Mesodermal cell (in vitro differentiated cells): ENCODE measurements at regions not wholly inside any gene's neighbourhood (a gene's known extent, or its start where the extent isn't known, plus 50 kb on each side); places are given as distances from the start of the nearest gene placed in this dataset.
"Not testable (repeated sequence)": the region's sequence is repeated elsewhere in the genome, so short reads cannot be mapped to it uniquely, and the experiment has no call there.

Experiments used
- H3K27ac ChIP-seq: 2 replicates; pipeline ENCODE4 v1.7.0; 2013; ENCODE audit warnings: mild to moderate bottlenecking, low read depth, low read length, moderate library complexity; ENCODE audit not compliant: severe bottlenecking
- H3K36me3 ChIP-seq: 2 replicates; pipeline ENCODE4 v1.7.1; 2013; ENCODE audit warnings: mild to moderate bottlenecking, low read length, moderate library complexity; ENCODE audit not compliant: control insufficient read depth, insufficient read depth
- H3K4me1 ChIP-seq: one replicate; pipeline ENCODE4 v1.7.1; 2013; ENCODE audit warnings: mild to moderate bottlenecking, low read length; ENCODE audit not compliant: insufficient read depth, control insufficient read depth, poor library complexity, severe bottlenecking
- H3K4me3 ChIP-seq: 2 replicates; pipeline ENCODE4 v1.7.0; 2013; ENCODE audit warnings: low read length, control low read depth, mild to moderate bottlenecking; ENCODE audit not compliant: insufficient read depth, poor library complexity, severe bottlenecking; ENCODE audit errors: extremely low read depth
- H3K9me3 ChIP-seq: 2 replicates; pipeline ENCODE4 v1.7.1; 2013; ENCODE audit warnings: mild to moderate bottlenecking, low read length, moderate library complexity; ENCODE audit not compliant: control insufficient read depth
- WGBS, 2 experiments: methylation state at CpG; one replicate each; pipeline ENCODE4 v1.1.5; 2013; ENCODE audit warnings: missing lambda C conversion rate in 2 of 2; ENCODE audit not compliant: insufficient coverage in 2 of 2; 5-methylcytosine and 5-hydroxymethylcytosine counted together

GRCh38 chr7:46108272-46108671 lies 187.2 kb upstream of the IGFBP3 start:
- WGBS, 2 experiments: 83 to 93% methylated on average over 5 to 7 of the region's 7 CpGs
- H3K4me3 ChIP-seq: no peak overlapping the region
- no peaks in the 10 kb centered on the region for H3K9me3 ChIP-seq
- H3K36me3 ChIP-seq: no peaks in the 10 kb centered on the region
- H3K27ac ChIP-seq: no peak overlapping the region
- H3K4me1 ChIP-seq: no peaks in the 10 kb centered on the region

GRCh38 chr7:46107610-46108217 lies 186.6 kb upstream of the IGFBP3 start:
- Histone ChIP-seq H3K36me3 (no peaks in the 10 kb centered on the region), H3K9me3 (no peaks in the 10 kb centered on the region), H3K4me1 (no peaks in the 10 kb centered on the region), H3K4me3 (no peak overlapping the region), H3K27ac (no peak overlapping the region)
- WGBS, 2 experiments: 67 to 85% methylated on average over 3 to 4 of the region's 7 CpGs

DNA sequence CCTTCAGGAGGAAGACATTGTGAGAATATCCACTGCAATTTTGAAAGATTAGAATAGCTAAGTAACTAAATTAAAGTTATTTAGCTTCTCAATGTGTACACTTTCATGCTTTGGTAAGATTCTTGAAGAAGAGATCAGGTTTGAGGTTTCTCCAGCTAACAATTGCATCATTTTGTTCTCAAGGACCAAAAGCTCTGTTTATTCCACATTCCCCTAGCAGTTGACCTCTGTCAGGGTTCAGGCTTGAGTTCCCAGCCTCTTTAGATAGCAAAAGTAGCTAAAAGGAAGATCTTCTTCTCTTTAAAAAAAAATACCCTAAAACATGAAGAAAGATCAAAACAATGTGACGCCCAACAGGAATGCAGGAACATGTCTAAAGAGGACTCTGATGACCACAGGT lies 179.4 kb upstream of the IGFBP3 start:
- no peaks in the 10 kb centered on the region for H3K36me3 ChIP-seq
- H3K27ac ChIP-seq: no peak overlapping the region
- H3K4me1 ChIP-seq: peaks cover 8% of the 10 kb centered on the region
- H3K9me3 ChIP-seq: no peaks in the 10 kb centered on the region
- H3K4me3 ChIP-seq: no peak overlapping the region
- 80% methylated on average over 1 of the region's 1 CpG; no CpG with 5 or more reads in 1 of the 2 experiments for WGBS, 2 experiments

DNA sequence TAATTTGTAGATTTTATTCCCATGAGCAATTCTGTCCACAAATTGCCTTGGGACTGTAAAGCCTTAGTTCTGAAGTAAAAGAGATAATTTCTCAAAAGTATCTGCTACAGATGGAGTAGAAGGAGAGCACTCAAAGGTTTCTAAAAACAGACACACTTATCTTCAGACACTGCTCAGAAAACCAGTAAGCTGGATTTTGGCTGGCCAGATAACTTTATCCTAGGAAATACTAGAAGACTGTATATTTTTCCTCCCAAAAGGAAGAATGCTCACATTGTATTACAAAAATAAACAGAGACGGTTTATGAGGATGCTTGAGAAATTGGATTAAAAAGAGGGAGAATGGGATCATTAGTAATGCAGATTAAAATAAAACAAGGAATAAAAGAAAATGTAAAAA lies 178.0 kb upstream of the IGFBP3 start:
- Histone ChIP-seq H3K9me3 (no peaks in the 10 kb centered on the region), H3K36me3 (no peaks in the 10 kb centered on the region), H3K4me1 (peaks cover 8% of the 10 kb centered on the region), H3K27ac (no peak overlapping the region), H3K4me3 (no peak overlapping the region)
- WGBS, 2 experiments: no CpG with 5 or more reads among the region's 1 CpG

DNA sequence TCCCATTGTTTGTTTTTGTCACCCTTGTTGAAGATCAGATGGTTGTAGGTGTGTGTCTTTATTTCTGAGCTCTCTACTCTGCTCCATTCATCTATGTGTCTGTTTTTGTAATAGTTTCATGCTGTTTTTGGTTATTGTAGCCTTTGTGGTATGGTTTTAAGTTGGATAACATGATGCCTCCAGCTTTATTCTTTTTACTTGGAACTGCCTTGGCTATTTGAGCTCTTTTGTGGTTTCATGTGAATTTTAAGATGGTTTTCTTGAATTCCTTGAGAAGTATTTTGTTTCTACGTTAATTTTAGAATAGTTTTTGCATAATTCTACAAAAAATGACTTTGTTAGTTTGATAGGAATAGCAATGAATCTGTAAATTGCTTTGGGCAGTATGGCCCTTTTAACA lies 170.0 kb upstream of the IGFBP3 start:
- no peaks in the 10 kb centered on the region for H3K36me3 ChIP-seq
- no CpG with 5 or more reads among the region's 1 CpG for WGBS, 2 experiments
- H3K9me3 ChIP-seq: no peaks in the 10 kb centered on the region
- H3K4me3 ChIP-seq: no peak overlapping the region
- no peaks in the 10 kb centered on the region for H3K4me1 ChIP-seq
- H3K27ac ChIP-seq: no peak overlapping the region

GRCh38 chr7:46089281-46089680 lies 168.2 kb upstream of the IGFBP3 start:
- no CpG with 5 or more reads among the region's 1 CpG for WGBS, 2 experiments
- Histone ChIP-seq H3K9me3 (no peaks in the 10 kb centered on the region), H3K36me3 (no peaks in the 10 kb centered on the region), H3K4me1 (no peaks in the 10 kb centered on the region), H3K27ac (no peak overlapping the region), H3K4me3 (no peak overlapping the region)

DNA sequence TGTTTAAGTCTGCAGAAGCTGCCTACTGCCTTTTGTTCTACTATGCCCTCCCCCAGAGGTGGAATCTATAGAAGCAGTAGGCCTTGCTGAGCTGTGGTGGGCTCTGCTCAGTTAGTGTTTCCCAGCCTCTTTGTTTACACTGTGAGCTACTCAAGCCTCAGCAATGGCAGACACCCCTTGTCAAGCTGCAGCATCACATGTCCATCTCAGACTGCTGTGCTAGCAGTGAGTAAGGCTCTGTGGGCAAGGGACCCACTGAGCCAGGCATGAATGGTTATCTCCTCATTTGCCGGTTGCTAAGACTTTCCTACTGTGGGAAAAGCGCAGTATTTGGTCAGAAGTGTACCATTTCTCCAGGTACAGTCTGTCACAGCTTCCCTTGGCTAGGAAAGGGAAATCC lies 167.4 kb upstream of the IGFBP3 start:
- H3K27ac ChIP-seq, H3K4me3 ChIP-seq, H3K4me1 ChIP-seq, H3K9me3 ChIP-seq, H3K36me3 ChIP-seq: not testable (repeated sequence)
- WGBS, 2 experiments: 87 to 100% methylated on average over 2 of the region's 2 CpGs

- no CpG with 5 or more reads among the region's 4 CpGs for WGBS, 2 experiments
- Histone ChIP-seq H3K27ac (no peak overlapping the region), H3K9me3 (no peaks in the 10 kb centered on the region), H3K4me3 (no peak overlapping the region), H3K4me1 (no peaks in the 10 kb centered on the region), H3K36me3 (no peaks in the 10 kb centered on the region)
Observed at GRCh38 chr7:46080595-46081159, 159.6 kb upstream of the IGFBP3 start.

GRCh38 chr7:46079421-46079820 lies 158.3 kb upstream of the IGFBP3 start:
- H3K36me3 ChIP-seq: no peaks in the 10 kb centered on the region
- no peak overlapping the region for H3K27ac ChIP-seq
- WGBS, 2 experiments: no CpG with 5 or more reads among the region's 2 CpGs
- H3K4me1 ChIP-seq: no peaks in the 10 kb centered on the region
- no peaks in the 10 kb centered on the region for H3K9me3 ChIP-seq
- no peak overlapping the region for H3K4me3 ChIP-seq

GRCh38 chr7:46076527-46076926 lies 155.5 kb upstream of the IGFBP3 start:
- Histone ChIP-seq H3K9me3 (no peaks in the 10 kb centered on the region), H3K27ac (no peak overlapping the region), H3K36me3 (no peaks in the 10 kb centered on the region), H3K4me1 (no peaks in the 10 kb centered on the region), H3K4me3 (no peak overlapping the region)
- WGBS, 2 experiments: no CpG with 5 or more reads among the region's 1 CpG

- Histone ChIP-seq H3K27ac (no peak overlapping the region), H3K4me1 (no peaks in the 10 kb centered on the region), H3K4me3 (no peak overlapping the region), H3K9me3 (no peaks in the 10 kb centered on the region), H3K36me3 (no peaks in the 10 kb centered on the region)
Observed at GRCh38 chr7:46072722-46073121, 151.7 kb upstream of the IGFBP3 start.
